K562 (cell line): ENCODE measurements at regions not wholly inside any gene's neighbourhood (a gene's known extent, or its start where the extent isn't known, plus 50 kb on each side); places are given as distances from the start of the nearest gene placed in this dataset.

Experiments
- CBFA2T2 ChIP-seq: fragments of 450-650 bp; conservative IDR thresholded peaks from 2 replicates; pipeline ENCODE4 v1.6.1; 2017; ENCODE audit warnings: mild to moderate bottlenecking
- CTBP1 ChIP-seq: fragments of 450-650 bp; IDR thresholded peaks from 2 replicates; pipeline ENCODE4 v1.6.1; 2016; ENCODE audit warnings: borderline replicate concordance
- ESRRB ChIP-seq: fragments of 250-450 bp; sonication (Bioruptor Pico); IDR thresholded peaks from 2 replicates; pipeline ENCODE4 v1.5.0; 2020; ENCODE audit warnings: mild to moderate bottlenecking, moderate library complexity, borderline replicate concordance
- HDAC3 ChIP-seq: fragments of 450-650 bp; IDR thresholded peaks from 2 replicates; pipeline ENCODE4 v1.6.1; 2018; ENCODE audit warnings: borderline replicate concordance, mild to moderate bottlenecking, moderate library complexity; ENCODE audit not compliant: partially characterized antibody
- MCM3 ChIP-seq: fragments of 450-650 bp; IDR thresholded peaks from 2 replicates; pipeline ENCODE4 v1.6.1; 2016
- MXI1 ChIP-seq: IDR thresholded peaks from 2 replicates; pipeline ENCODE4 v1.6.1; 2011; ENCODE audit warnings: low read depth, mild to moderate bottlenecking, improper control_type of control experiment, low read length
- NRF1 ChIP-seq, 2 experiments: fragments of 450-650 bp; IDR thresholded peaks in 1 of 2; conservative IDR thresholded peaks in 1 of 2; 2 replicates each; pipeline ENCODE4 v1.6.1; 2014; ENCODE audit warnings: mild to moderate bottlenecking in 2 of 2
- RFX5 ChIP-seq: IDR thresholded peaks from 2 replicates; pipeline ENCODE4 v1.6.1; 2011; ENCODE audit warnings: low read depth, mild to moderate bottlenecking, improper control_type of control experiment, low read length
- SIX5 ChIP-seq, 2 experiments: IDR thresholded peaks; 2 replicates each; pipeline ENCODE4 v1.6.1; 2011; ENCODE audit warnings: low read length in 2 of 2, borderline replicate concordance in 1 of 2, low read depth in 1 of 2, mild to moderate bottlenecking in 1 of 2, moderate library complexity in 1 of 2; ENCODE audit not compliant: insufficient read depth in 1 of 2
- SMARCC2 ChIP-seq: fragments of 450-650 bp; IDR thresholded peaks from 2 replicates; pipeline ENCODE4 v1.6.1; 2017; ENCODE audit warnings: antibody characterized with exemption, moderate library complexity, mild to moderate bottlenecking, low read depth
- SP2 ChIP-seq: IDR thresholded peaks from 2 replicates; pipeline ENCODE4 v1.6.1; 2011; ENCODE audit warnings: mild to moderate bottlenecking, low read depth, low read length, moderate library complexity; ENCODE audit not compliant: poor library complexity, severe bottlenecking; ENCODE audit errors: extremely low read depth
- TCF7 ChIP-seq: sonication (generic); IDR thresholded peaks from 2 replicates; pipeline ENCODE4 v1.6.1; 2016; ENCODE audit warnings: antibody characterized with exemption, borderline replicate concordance
- TFE3 ChIP-seq: fragments of 450-650 bp; formaldehyde crosslinking; IDR thresholded peaks from 2 replicates; pipeline ENCODE4 v1.4.0; 2020; ENCODE audit warnings: mild to moderate bottlenecking, mixed read lengths
- TSC22D4 ChIP-seq: fragments of 450-650 bp; IDR thresholded peaks from 2 replicates; pipeline ENCODE4 v1.6.1; 2016; ENCODE audit warnings: missing genetic modification characterization, missing biosample characterization, control low read depth
- ZBTB8A ChIP-seq: fragments of 450-650 bp; IDR thresholded peaks from 2 replicates; pipeline ENCODE4 v1.6.1; 2018; ENCODE audit warnings: mild to moderate bottlenecking, moderate library complexity; ENCODE audit not compliant: partially characterized antibody
- ZC3H8 ChIP-seq: fragments of 450-650 bp; IDR thresholded peaks from 2 replicates; pipeline ENCODE4 v1.6.1; 2017
- ZEB2 ChIP-seq: fragments of 450-650 bp; IDR thresholded peaks from 2 replicates; pipeline ENCODE4 v1.6.1; 2016
- ZNF282 ChIP-seq: sonication (generic); formaldehyde crosslinking; IDR thresholded peaks from 2 replicates; pipeline ENCODE4 v1.8.1; 2023; ENCODE audit warnings: missing genetic modification reagents
- ZNF696 ChIP-seq: fragments of 250-450 bp; sonication (Bioruptor Pico); conservative IDR thresholded peaks from 2 replicates; pipeline ENCODE4 v1.4.0; 2020; ENCODE audit warnings: mild to moderate bottlenecking, moderate library complexity
- ZNF785 ChIP-seq: fragments of 250-450 bp; sonication (Bioruptor Pico); IDR thresholded peaks from 2 replicates; pipeline ENCODE4 v1.4.0; 2020; ENCODE audit warnings: mild to moderate bottlenecking
- ZNF79 ChIP-seq: fragments of 250-450 bp; sonication (Bioruptor Pico); IDR thresholded peaks from 2 replicates; pipeline ENCODE4 v1.4.0; 2020; ENCODE audit warnings: low read depth, mild to moderate bottlenecking, moderate library complexity

- TF ChIP-seq ZBTB8A (no peak), SMARCC2 (no peak), MXI1 (no peak), MCM3 (no peak), ZNF696 (no peak), ZEB2 (no peak), TFE3 (CRISPR knock-in tag) (peak; percentile 83), SP2 (no peak), RFX5 (no peak), TSC22D4 (tag) (no peak), ZNF785 (no peak), ESRRB (CRISPR knock-in tag) (no peak), CTBP1 (peak; percentile 33; the same call in 1 of the 2 replicates), TCF7 (no peak), ZNF282 (CRISPR knock-in tag) (no peak), ZNF79 (no peak), ZC3H8 (no peak), NRF1 (conservative IDR thresholded peaks at IDR 0.05 in 1 of 2, IDR thresholded peaks at IDR 0.05 in 1 of 2) (0 out of 4 replicates have a peak, but pooled peaks of 1 of the 2 experiments have one; percentile 14), CBFA2T2 (0 out of 2 replicates have a peak, but pooled peaks have one; percentile 18), SIX5 (IDR thresholded peaks at IDR 0.05; ENCODE audit: borderline replicate concordance in 1 of 2, insufficient read depth in 1 of 2, low read depth in 1 of 2, low read length in 2 of 2) (no peak), HDAC3 (no peak)
These were observed 162.7 kb downstream of the C9orf50 start (continued) for GRCh38 chr9:129458155-129458661.
